ENCODE measurements at regions not wholly inside any gene's neighbourhood (a gene's known extent, or its start where the extent isn't known, plus 50 kb on each side); places are given as distances from the start of the nearest gene placed in this dataset.

DNA sequence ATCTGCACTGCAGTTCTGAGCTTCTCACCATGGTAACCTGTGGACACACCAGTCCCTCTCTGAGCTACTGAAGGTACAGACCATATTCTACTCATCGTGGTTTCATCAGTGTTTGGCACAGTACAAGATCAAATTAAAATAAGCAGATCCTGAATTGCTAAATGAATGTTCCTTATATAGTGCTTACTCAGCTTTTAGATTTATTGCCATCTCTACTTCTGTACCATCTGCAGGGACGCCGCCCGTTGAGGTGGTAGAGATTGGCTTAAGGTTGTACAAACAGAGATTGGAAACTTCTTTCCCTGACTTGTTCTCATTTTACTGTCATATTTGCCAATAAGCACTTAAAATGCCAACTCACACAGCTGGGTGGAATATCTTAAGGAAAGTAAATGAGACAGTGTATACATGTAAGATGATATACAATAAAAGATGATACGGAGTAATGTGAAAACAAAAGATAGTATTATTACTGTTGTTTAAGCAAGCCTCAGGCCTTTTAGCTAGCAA is 223.4 kb upstream of the FOXQ1 start:
- TF ChIP-seq, protein P1, sequence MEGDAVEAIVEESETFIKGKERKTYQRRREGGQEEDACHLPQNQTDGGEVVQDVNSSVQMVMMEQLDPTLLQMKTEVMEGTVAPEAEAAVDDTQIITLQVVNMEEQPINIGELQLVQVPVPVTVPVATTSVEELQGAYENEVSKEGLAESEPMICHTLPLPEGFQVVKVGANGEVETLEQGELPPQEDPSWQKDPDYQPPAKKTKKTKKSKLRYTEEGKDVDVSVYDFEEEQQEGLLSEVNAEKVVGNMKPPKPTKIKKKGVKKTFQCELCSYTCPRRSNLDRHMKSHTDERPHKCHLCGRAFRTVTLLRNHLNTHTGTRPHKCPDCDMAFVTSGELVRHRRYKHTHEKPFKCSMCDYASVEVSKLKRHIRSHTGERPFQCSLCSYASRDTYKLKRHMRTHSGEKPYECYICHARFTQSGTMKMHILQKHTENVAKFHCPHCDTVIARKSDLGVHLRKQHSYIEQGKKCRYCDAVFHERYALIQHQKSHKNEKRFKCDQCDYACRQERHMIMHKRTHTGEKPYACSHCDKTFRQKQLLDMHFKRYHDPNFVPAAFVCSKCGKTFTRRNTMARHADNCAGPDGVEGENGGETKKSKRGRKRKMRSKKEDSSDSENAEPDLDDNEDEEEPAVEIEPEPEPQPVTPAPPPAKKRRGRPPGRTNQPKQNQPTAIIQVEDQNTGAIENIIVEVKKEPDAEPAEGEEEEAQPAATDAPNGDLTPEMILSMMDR (IDR thresholded peaks at IDR 0.05; ENCODE audit: insufficient read depth in 1 of 2, low read depth in 1 of 2, low read length in 1 of 2, severe bottlenecking in 1 of 2, unreplicated experiment in 1 of 2): no peak
- no peaks in the 10 kb centered on the region for H3K9me3 Mint-ChIP-seq (ENCODE audit: unreplicated experiment)
- no peaks in the 10 kb centered on the region for H3K9me3 ChIP-seq
- no peaks in the 10 kb centered on the region for H3K36me3 ChIP-seq (ENCODE audit: control insufficient read depth, insufficient read depth, low read length)
- no peaks in the 10 kb centered on the region for H3K27me3 ChIP-seq (replicated peaks; ENCODE audit: control insufficient read depth, insufficient read depth, low read length)
- no peak overlapping the region for H3K4me3 Mint-ChIP-seq (ENCODE audit: unreplicated experiment)
- no TSS peak for BruUV-seq (replicated peaks)
- POLR2A ChIA-PET: no interaction called here
- intact Hi-C loops (cut with micrococcal nuclease; ENCODE audit: unreplicated experiment): no loop called here
- no peak for DNase-seq
- CTCF ChIA-PET: no interaction called here
- no peak overlapping the region for H3K4me3 ChIP-seq (ENCODE audit: low read depth, low read length)
- H3K4me1 ChIP-seq: no peaks in the 10 kb centered on the region
- H3K27me3 Mint-ChIP-seq (ENCODE audit: insufficient read depth, unreplicated experiment): no peaks in the 10 kb centered on the region
- H3K36me3 Mint-ChIP-seq (ENCODE audit: insufficient read depth, unreplicated experiment): no peaks in the 10 kb centered on the region
- H3K27ac Mint-ChIP-seq (ENCODE audit: unreplicated experiment): no peak overlapping the region
- no peaks in the 10 kb centered on the region for H3K4me1 Mint-ChIP-seq (ENCODE audit: low read depth, unreplicated experiment)

DNA sequence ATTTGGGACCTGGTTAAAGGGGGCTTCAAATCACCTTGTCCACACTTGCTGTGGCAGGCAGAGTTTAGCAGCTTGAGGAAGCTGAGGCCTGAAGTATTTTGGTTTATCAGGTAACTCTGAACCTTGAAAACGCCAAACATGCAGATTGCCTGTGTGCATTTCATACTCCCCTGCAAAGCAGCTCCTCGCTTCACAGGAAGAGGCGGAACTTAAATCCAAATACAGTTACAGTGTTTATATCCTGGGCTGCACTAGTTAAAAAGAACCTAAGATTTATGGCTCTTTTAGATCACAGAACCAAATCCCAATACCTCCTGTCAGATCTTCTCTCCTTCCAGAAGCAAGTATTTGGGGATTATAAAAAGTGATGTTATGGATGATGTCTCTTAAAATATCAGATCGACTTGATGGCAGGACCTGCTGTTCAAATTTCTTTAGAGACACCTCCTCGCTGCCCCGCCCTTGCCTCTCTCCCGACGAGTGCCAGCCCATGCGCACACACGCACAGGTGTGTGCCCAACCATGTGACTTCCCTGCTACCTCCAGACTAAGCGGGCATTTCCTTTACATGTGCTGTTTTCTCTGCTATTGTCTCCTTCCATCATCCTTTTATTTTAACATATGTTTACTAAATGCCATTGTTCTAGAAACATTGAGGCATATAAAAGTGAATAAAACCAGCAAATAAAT is 224.6 kb upstream of the FOXQ1 start:
- Histone ChIP-seq H3K4me3 (ENCODE audit: low read depth, low read length) (no peak overlapping the region), H3K27me3 (replicated peaks; ENCODE audit: control insufficient read depth, insufficient read depth, low read length) (no peaks in the 10 kb centered on the region), H3K4me1 (no peaks in the 10 kb centered on the region), H3K9me3 (no peaks in the 10 kb centered on the region), H3K36me3 (ENCODE audit: control insufficient read depth, insufficient read depth, low read length) (no peaks in the 10 kb centered on the region)
- intact Hi-C loops (cut with micrococcal nuclease; ENCODE audit: unreplicated experiment): no loop called here
- Mint-ChIP-seq H3K27ac (ENCODE audit: unreplicated experiment) (no peak overlapping the region), H3K27me3 (ENCODE audit: insufficient read depth, unreplicated experiment) (no peaks in the 10 kb centered on the region), H3K4me1 (ENCODE audit: low read depth, unreplicated experiment) (no peaks in the 10 kb centered on the region), H3K9me3 (ENCODE audit: unreplicated experiment) (no peaks in the 10 kb centered on the region), H3K4me3 (ENCODE audit: unreplicated experiment) (no peak overlapping the region), H3K36me3 (ENCODE audit: insufficient read depth, unreplicated experiment) (no peaks in the 10 kb centered on the region)
- POLR2A ChIA-PET: no interaction called here
- DNase-seq: no peak
- CTCF ChIA-PET: no interaction called here
- TF ChIP-seq, protein P1 (IDR thresholded peaks at IDR 0.05; ENCODE audit: insufficient read depth in 1 of 2, low read depth in 1 of 2, low read length in 1 of 2, severe bottlenecking in 1 of 2, unreplicated experiment in 1 of 2): no peak
- BruUV-seq (replicated peaks): no TSS peak

DNA sequence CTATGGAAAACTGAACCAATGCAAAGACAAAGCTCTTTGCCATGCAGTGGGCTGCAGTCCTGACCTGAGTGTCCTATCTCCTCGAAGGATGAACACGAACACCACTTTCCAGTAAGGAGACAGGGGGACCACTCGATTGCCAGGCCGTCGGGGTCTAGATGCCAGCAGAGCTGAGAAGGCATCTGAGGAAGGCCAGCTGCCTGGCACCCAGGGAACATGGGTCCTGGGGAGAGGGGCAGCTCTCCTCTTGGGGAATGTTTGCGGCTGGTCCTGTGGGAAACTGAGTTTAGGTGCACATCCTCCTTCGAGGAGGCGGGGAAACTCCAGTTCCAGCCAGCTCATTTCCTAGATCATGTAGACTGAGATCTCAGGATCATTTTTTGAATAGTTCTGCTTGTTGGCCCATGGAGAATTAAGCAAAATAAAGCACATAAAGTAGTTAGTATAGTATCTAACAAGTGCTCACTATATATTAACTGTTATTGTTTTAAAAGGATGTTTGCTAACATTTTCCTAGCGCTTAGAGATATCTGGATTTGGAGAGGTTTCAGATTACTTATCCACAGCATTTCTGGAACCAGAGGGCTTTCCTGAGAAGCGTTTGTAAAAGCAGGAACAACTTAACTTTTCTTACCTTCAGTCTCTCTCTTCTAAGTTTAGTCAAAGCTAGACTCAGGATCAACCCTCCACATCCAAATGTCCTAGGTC is 225.3 kb upstream of the FOXQ1 start:
- H3K36me3 Mint-ChIP-seq (ENCODE audit: insufficient read depth, unreplicated experiment): no peaks in the 10 kb centered on the region
- POLR2A ChIA-PET: no interaction called here
- H3K27ac Mint-ChIP-seq (ENCODE audit: unreplicated experiment): no peak overlapping the region
- H3K4me3 ChIP-seq (ENCODE audit: low read depth, low read length): no peak overlapping the region
- peaks cover 5% of the 10 kb centered on the region for H3K4me1 ChIP-seq
- CTCF ChIA-PET: no interaction called here
- no peaks in the 10 kb centered on the region for H3K36me3 ChIP-seq (ENCODE audit: control insufficient read depth, insufficient read depth, low read length)
- H3K27me3 ChIP-seq (replicated peaks; ENCODE audit: control insufficient read depth, insufficient read depth, low read length): no peaks in the 10 kb centered on the region
- H3K4me3 Mint-ChIP-seq (ENCODE audit: unreplicated experiment): no peak overlapping the region
- no peaks in the 10 kb centered on the region for H3K9me3 Mint-ChIP-seq (ENCODE audit: unreplicated experiment)
- no TSS peak for BruUV-seq (replicated peaks)
- intact Hi-C loops (cut with micrococcal nuclease; ENCODE audit: unreplicated experiment): no loop called here
- no peaks in the 10 kb centered on the region for H3K27me3 Mint-ChIP-seq (ENCODE audit: insufficient read depth, unreplicated experiment)
- peaks cover 3% of the 10 kb centered on the region for H3K4me1 Mint-ChIP-seq (ENCODE audit: low read depth, unreplicated experiment)
- no peaks in the 10 kb centered on the region for H3K9me3 ChIP-seq
- TF ChIP-seq, protein P1 (IDR thresholded peaks at IDR 0.05; ENCODE audit: insufficient read depth in 1 of 2, low read depth in 1 of 2, low read length in 1 of 2, severe bottlenecking in 1 of 2, unreplicated experiment in 1 of 2): no peak
- DNase-seq: no peak
